HCT116 (cell line): ENCODE measurements at regions not wholly inside any gene's neighbourhood (a gene's known extent, or its start where the extent isn't known, plus 50 kb on each side); places are given as distances from the start of the nearest gene placed in this dataset.

ENCODE experiments used
- ATAC-seq: fragments of 200-7000 bp; cut with Tn5 transposase; 2 replicates; pipeline ENCODE4 v1.9.1; 2020; ENCODE audit warnings: mild to moderate bottlenecking, moderate library complexity
- BruUV-seq: library from RNA; stranded (reverse); fragments of 400-500 nt; replicated peaks from 2 replicates; lab custom pipeline; 2021; lab: Mats Ljungman, UMichigan
- CTCF ChIA-PET: fragments of 300-600 bp; sonication (Branson Sonifier 250); formaldehyde crosslinking; loops from one replicate; lab custom pipeline; 2021; ENCODE audit warnings: antibody characterized with exemption; lab: Charles Lee
- POLR2A ChIA-PET: fragments of 300-600, 350-600 bp; sonication (Branson Sonifier 250); formaldehyde crosslinking; loops from one replicate; lab custom pipeline; 2021; ENCODE audit warnings: antibody characterized with exemption; lab: Charles Lee
- RAD21 ChIA-PET, 2 experiments: fragments of 300-600 bp; sonication (Branson Sonifier 250); formaldehyde crosslinking; loops; one replicate each; lab custom pipeline; 2023; ENCODE audit warnings: low total read pairs in 2 of 2; ENCODE audit not compliant: uncharacterized antibody in 2 of 2, unreplicated experiment in 2 of 2, low non-redundant PET in 1 of 2; lab: Charles Lee
- DNase-seq: peaks from one replicate; pipeline ENCODE4 v3.0.0-alpha.2; 2010; ENCODE audit warnings: low read depth, low spot score
- H2AFZ ChIP-seq: fragments of 200-600 bp; shearing (Covaris generic), sonication (generic); 2 replicates; pipeline ENCODE4 v1.6.1; 2017; ENCODE audit warnings: low read depth, mixed run types, mixed read lengths, antibody characterized with exemption, low read length; ENCODE audit not compliant: poor library complexity, severe bottlenecking
- H3K27ac ChIP-seq: 2 replicates; pipeline ENCODE4 v1.5.1; 2012; ENCODE audit warnings: low read depth, low read length
- H3K27me3 ChIP-seq: fragments of 200-600 bp; sonication (generic); 2 replicates; pipeline ENCODE4 v1.6.1; 2016; ENCODE audit warnings: mixed run types, low read length, mixed read lengths; ENCODE audit not compliant: insufficient read depth
- H3K36me3 ChIP-seq, 2 experiments: fragments of 200-500 bp in 1 of 2; fragments of 200-600 bp in 1 of 2; sonication (Bioruptor generic) in 1 of 2; sonication (generic) in 1 of 2; 2 replicates each; pipeline versions ENCODE4 v1.5.1 to v1.6.1; 2014 to 2016; ENCODE audit warnings: low read length in 2 of 2, inconsistent platforms in 1 of 2, mixed read lengths in 1 of 2, mixed run types in 1 of 2; ENCODE audit not compliant: insufficient read depth in 2 of 2, control insufficient read depth in 1 of 2
- H3K4me1 ChIP-seq, 2 experiments: fragments of 200-600 bp in 1 of 2; sonication (generic) in 1 of 2; 2 replicates each; pipeline versions ENCODE4 v1.5.1 to v1.6.1; 2012 to 2017; ENCODE audit warnings: low read length in 2 of 2, inconsistent platforms in 1 of 2, mild to moderate bottlenecking in 1 of 2, mixed read lengths in 1 of 2, mixed run types in 1 of 2, moderate library complexity in 1 of 2; ENCODE audit not compliant: insufficient read depth in 2 of 2, control insufficient read depth in 1 of 2
- H3K4me2 ChIP-seq: fragments of 200-600 bp; sonication (generic); 2 replicates; pipeline ENCODE4 v1.6.1; 2017; ENCODE audit warnings: mixed run types, low read length, mixed read lengths
- H3K4me3 ChIP-seq, 2 experiments: fragments of 200-600 bp in 1 of 2; sonication (generic) in 1 of 2; replicated peaks in 1 of 2; 2 replicates each; pipeline ENCODE4 v1.5.1; 2011 to 2016; ENCODE audit warnings: low read length in 2 of 2, control low read depth in 1 of 2, low read depth in 1 of 2, mild to moderate bottlenecking in 1 of 2, mixed read lengths in 1 of 2, mixed run types in 1 of 2
- H3K79me2 ChIP-seq: fragments of 200-600 bp; sonication (generic); 2 replicates; pipeline ENCODE4 v1.6.1; 2017; ENCODE audit warnings: mild to moderate bottlenecking, mixed run types, low read length, moderate library complexity, mixed read lengths; ENCODE audit not compliant: insufficient read depth
- H3K9ac ChIP-seq: fragments of 200-600 bp; sonication (generic); 2 replicates; pipeline ENCODE4 v1.6.1; 2016; ENCODE audit warnings: low read length, mixed read lengths
- H3K9me2 ChIP-seq: fragments of 200-600 bp; sonication (generic), shearing (Covaris generic); 2 replicates; pipeline ENCODE4 v1.6.1; 2017; ENCODE audit warnings: mixed run types, mild to moderate bottlenecking, moderate library complexity; ENCODE audit not compliant: insufficient read depth
- H3K9me3 ChIP-seq, 2 experiments: fragments of 200-500 bp in 1 of 2; fragments of 200-600 bp in 1 of 2; sonication (Bioruptor generic) in 1 of 2; sonication (generic) in 1 of 2; 2 replicates each; pipeline ENCODE4 v1.6.1; 2014 to 2017; ENCODE audit warnings: low read length in 2 of 2, mixed read lengths in 2 of 2, inconsistent platforms in 1 of 2, low read depth in 1 of 2, mild to moderate bottlenecking in 1 of 2, mixed run types in 1 of 2, moderate library complexity in 1 of 2; ENCODE audit not compliant: control insufficient read depth in 1 of 2, insufficient read depth in 1 of 2
- H4K20me1 ChIP-seq: fragments of 200-600 bp; sonication (generic), shearing (Covaris generic); 2 replicates; pipeline ENCODE4 v1.6.1; 2017; ENCODE audit warnings: mixed run types, mild to moderate bottlenecking, moderate library complexity; ENCODE audit not compliant: insufficient read depth
- CEBPB ChIP-seq: IDR thresholded peaks from 2 replicates; pipeline ENCODE4 v1.6.1; 2012; ENCODE audit warnings: low read depth
- CTCF ChIP-seq, 3 experiments: fragments of 200-600 bp in 1 of 3; sonication (generic) in 1 of 3; IDR thresholded peaks in 2 of 3; conservative IDR thresholded peaks in 1 of 3; 2 replicates each; pipeline ENCODE4 v1.5.1; 2012 to 2017; ENCODE audit warnings: low read depth in 2 of 3, low read length in 2 of 3, antibody characterized with exemption in 1 of 3, borderline replicate concordance in 1 of 3, control low read depth in 1 of 3, mild to moderate bottlenecking in 1 of 3, mixed read lengths in 1 of 3, mixed run types in 1 of 3, moderate library complexity in 1 of 3; ENCODE audit not compliant: insufficient read depth in 1 of 3
- EGR1 ChIP-seq: IDR thresholded peaks from 2 replicates; pipeline ENCODE4 v1.6.1; 2012; ENCODE audit warnings: low read depth
- ELF1 ChIP-seq: IDR thresholded peaks from 2 replicates; pipeline ENCODE4 v1.6.1; 2012; ENCODE audit warnings: low read depth, borderline replicate concordance
- EZH2 ChIP-seq: fragments of 200-600 bp; sonication (generic); IDR thresholded peaks from 2 replicates; pipeline ENCODE4 v1.6.1; 2017; ENCODE audit warnings: antibody characterized with exemption, mixed run types
- EZH2phosphoT487 ChIP-seq: fragments of 200-600 bp; IDR thresholded peaks from 2 replicates; pipeline ENCODE4 v1.6.1; 2018; ENCODE audit warnings: antibody characterized with exemption, borderline replicate concordance
- FOSL1 ChIP-seq: IDR thresholded peaks from 2 replicates; pipeline ENCODE4 v1.6.1; 2012; ENCODE audit warnings: low read depth
- JUND ChIP-seq: IDR thresholded peaks from 2 replicates; pipeline ENCODE4 v1.6.1; 2012
- POLR2AphosphoS5 ChIP-seq: IDR thresholded peaks from 2 replicates; pipeline ENCODE4 v1.6.1; 2011; ENCODE audit warnings: mild to moderate bottlenecking, low read depth, low read length, moderate library complexity
- RAD21 ChIP-seq: IDR thresholded peaks from 2 replicates; pipeline ENCODE4 v1.6.1; 2012; ENCODE audit warnings: low read depth, mild to moderate bottlenecking
- SIN3A ChIP-seq: IDR thresholded peaks from 2 replicates; pipeline ENCODE4 v1.6.1; 2012; ENCODE audit warnings: low read depth
- SP1 ChIP-seq: IDR thresholded peaks from 2 replicates; pipeline ENCODE4 v1.6.1; 2012; ENCODE audit warnings: low read depth
- SRF ChIP-seq: IDR thresholded peaks from 2 replicates; pipeline ENCODE4 v1.6.1; 2012; ENCODE audit warnings: low read depth
- TCF7L2 ChIP-seq: IDR thresholded peaks from 2 replicates; pipeline ENCODE4 v1.7.0; 2011; ENCODE audit warnings: borderline replicate concordance, inconsistent platforms; ENCODE audit not compliant: insufficient read depth, insufficient read length; ENCODE audit errors: extremely low read depth
- ZFX ChIP-seq: fragments of 450-650 bp; IDR thresholded peaks from 2 replicates; pipeline ENCODE4 v1.6.1; 2017
- ZNF274 ChIP-seq: fragments of 200-500 bp; sonication (Bioruptor generic); IDR thresholded peaks from 2 replicates; pipeline ENCODE4 v1.6.1; 2014; ENCODE audit warnings: mild to moderate bottlenecking, low read depth, low read length, inconsistent platforms
- intact Hi-C: fragments of 100-400 bp; cut with micrococcal nuclease; formaldehyde crosslinking; loops from 2 replicates; pipeline ENCODE4 v1.10.0; 2022
- TF ChIP-seq, protein P1 (sequence below): IDR thresholded peaks from 2 replicates; pipeline ENCODE4 v1.6.1; 2012
- TF ChIP-seq, protein P2 (sequence below): IDR thresholded peaks from 2 replicates; pipeline ENCODE4 v1.6.1; 2012
- TF ChIP-seq, protein P3 (sequence below): IDR thresholded peaks from 2 replicates; pipeline ENCODE4 v1.6.1; 2011; ENCODE audit warnings: mild to moderate bottlenecking, low read length, moderate library complexity; ENCODE audit not compliant: insufficient replicate concordance; ENCODE audit errors: extremely low read depth
- TF ChIP-seq, protein P4 (sequence below): IDR thresholded peaks from 2 replicates; pipeline ENCODE4 v1.6.1; 2012; ENCODE audit warnings: low read depth

DNA sequence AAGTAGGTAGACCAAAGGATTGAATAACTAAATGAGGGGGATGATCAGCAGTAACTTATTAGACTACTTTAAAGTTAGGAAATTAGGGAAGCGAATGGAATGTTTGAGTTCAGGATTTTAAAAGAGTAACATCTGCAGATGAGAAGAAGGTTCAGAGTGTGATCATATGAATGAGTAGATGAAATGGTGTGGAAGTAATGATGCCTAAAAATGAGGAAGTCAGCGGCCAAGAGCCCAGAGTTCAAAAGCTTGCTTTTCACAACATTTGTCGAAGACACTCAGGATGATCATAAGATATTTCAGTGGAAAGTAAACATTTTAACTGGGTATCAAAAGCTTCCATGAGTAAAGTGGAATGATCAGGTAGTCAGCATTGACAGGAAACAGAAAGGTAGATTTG is 299.4 kb downstream of the LRRIQ3 start:
- RAD21 ChIA-PET: no interaction called here
- Histone ChIP-seq H3K9ac (no peak overlapping the region), H3K27me3 (no peaks in the 10 kb centered on the region), H3K27ac (no peak overlapping the region), H3K4me1 (no peaks in the 10 kb centered on the region), H3K4me3 (no peak overlapping the region), H3K4me2 (no peak overlapping the region), H3K36me3 (no peaks in the 10 kb centered on the region), H3K9me3 (peaks cover 0 to 10% of the 10 kb centered on the region in 2 experiments; a peak in 2 of 4 replicates), H4K20me1 (no peaks in the 10 kb centered on the region), H3K79me2 (no peaks in the 10 kb centered on the region), H2AFZ (no peak overlapping the region), H3K9me2 (no peaks in the 10 kb centered on the region)
- DNase-seq (no peak), ATAC-seq (no peak)
- intact Hi-C loops: no loop called here
- POLR2A ChIA-PET: no interaction called here
- no TSS peak for BruUV-seq
- CTCF ChIA-PET: no interaction called here
- TF ChIP-seq SP1: no peak
- TF ChIP-seq FOSL1: no peak
- TF ChIP-seq, protein P1, sequence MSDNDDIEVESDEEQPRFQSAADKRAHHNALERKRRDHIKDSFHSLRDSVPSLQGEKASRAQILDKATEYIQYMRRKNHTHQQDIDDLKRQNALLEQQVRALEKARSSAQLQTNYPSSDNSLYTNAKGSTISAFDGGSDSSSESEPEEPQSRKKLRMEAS: no peak
- no peak for TF ChIP-seq EZH2phosphoT487
- no peak for TF ChIP-seq ZNF274
- no peak for TF ChIP-seq EZH2
- no peak for TF ChIP-seq CTCF (IDR thresholded peaks at IDR 0.05 in 2 of 3, conservative IDR thresholded peaks at IDR 0.05 in 1 of 3; ENCODE audit: borderline replicate concordance in 1 of 3, insufficient read depth in 1 of 3, low read depth in 2 of 3, low read length in 2 of 3)
- TF ChIP-seq ELF1: no peak
- no peak for TF ChIP-seq RAD21
- TF ChIP-seq POLR2AphosphoS5: no peak
- TF ChIP-seq EGR1: no peak
- no peak for TF ChIP-seq TCF7L2
- TF ChIP-seq, protein P2, sequence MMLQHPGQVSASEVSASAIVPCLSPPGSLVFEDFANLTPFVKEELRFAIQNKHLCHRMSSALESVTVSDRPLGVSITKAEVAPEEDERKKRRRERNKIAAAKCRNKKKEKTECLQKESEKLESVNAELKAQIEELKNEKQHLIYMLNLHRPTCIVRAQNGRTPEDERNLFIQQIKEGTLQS: no peak
- TF ChIP-seq, protein P3, sequence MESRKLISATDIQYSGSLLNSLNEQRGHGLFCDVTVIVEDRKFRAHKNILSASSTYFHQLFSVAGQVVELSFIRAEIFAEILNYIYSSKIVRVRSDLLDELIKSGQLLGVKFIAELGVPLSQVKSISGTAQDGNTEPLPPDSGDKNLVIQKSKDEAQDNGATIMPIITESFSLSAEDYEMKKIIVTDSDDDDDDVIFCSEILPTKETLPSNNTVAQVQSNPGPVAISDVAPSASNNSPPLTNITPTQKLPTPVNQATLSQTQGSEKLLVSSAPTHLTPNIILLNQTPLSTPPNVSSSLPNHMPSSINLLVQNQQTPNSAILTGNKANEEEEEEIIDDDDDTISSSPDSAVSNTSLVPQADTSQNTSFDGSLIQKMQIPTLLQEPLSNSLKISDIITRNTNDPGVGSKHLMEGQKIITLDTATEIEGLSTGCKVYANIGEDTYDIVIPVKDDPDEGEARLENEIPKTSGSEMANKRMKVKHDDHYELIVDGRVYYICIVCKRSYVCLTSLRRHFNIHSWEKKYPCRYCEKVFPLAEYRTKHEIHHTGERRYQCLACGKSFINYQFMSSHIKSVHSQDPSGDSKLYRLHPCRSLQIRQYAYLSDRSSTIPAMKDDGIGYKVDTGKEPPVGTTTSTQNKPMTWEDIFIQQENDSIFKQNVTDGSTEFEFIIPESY: no peak
- no peak for TF ChIP-seq SIN3A
- TF ChIP-seq, protein P4, sequence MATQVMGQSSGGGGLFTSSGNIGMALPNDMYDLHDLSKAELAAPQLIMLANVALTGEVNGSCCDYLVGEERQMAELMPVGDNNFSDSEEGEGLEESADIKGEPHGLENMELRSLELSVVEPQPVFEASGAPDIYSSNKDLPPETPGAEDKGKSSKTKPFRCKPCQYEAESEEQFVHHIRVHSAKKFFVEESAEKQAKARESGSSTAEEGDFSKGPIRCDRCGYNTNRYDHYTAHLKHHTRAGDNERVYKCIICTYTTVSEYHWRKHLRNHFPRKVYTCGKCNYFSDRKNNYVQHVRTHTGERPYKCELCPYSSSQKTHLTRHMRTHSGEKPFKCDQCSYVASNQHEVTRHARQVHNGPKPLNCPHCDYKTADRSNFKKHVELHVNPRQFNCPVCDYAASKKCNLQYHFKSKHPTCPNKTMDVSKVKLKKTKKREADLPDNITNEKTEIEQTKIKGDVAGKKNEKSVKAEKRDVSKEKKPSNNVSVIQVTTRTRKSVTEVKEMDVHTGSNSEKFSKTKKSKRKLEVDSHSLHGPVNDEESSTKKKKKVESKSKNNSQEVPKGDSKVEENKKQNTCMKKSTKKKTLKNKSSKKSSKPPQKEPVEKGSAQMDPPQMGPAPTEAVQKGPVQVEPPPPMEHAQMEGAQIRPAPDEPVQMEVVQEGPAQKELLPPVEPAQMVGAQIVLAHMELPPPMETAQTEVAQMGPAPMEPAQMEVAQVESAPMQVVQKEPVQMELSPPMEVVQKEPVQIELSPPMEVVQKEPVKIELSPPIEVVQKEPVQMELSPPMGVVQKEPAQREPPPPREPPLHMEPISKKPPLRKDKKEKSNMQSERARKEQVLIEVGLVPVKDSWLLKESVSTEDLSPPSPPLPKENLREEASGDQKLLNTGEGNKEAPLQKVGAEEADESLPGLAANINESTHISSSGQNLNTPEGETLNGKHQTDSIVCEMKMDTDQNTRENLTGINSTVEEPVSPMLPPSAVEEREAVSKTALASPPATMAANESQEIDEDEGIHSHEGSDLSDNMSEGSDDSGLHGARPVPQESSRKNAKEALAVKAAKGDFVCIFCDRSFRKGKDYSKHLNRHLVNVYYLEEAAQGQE: no peak
- TF ChIP-seq ZFX: no peak
- TF ChIP-seq JUND: no peak
- TF ChIP-seq SRF: no peak
- TF ChIP-seq CEBPB: no peak
